ENCODE measurements at regions not wholly inside any gene's neighbourhood (a gene's known extent, or its start where the extent isn't known, plus 50 kb on each side); places are given as distances from the start of the nearest gene placed in this dataset.

DNA sequence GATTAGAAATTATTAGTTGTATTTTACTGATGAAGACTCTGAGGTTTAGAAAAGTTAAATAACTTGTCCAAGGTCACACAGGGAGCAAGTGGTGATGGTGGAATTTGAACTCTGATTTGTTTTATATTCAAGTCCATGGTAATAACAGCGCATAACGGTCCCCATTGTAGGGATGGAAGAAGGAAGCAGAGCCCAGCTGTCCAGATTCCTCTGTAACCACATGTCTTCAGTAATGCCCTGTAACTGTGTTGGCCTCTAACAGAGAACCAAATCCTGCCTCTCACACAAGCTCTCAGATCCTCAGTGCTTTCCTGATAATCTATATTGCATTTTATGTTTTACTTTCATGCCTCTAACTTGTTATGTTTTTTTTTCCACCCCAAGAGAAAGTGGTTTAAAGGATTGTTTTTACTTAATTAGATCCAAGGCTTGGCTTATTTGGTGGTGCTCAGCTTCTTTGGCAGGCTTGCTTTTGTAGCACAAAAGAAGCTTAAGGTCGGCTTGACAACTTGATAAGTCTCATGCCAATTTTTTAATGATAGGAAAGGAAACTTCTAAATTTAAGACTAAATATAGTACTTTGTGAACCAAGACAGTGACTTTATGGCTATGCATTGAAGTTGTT lies 105.1 kb upstream of the SEL1L start:
- no peaks in the 10 kb centered on the region for H3K27me3 ChIP-seq
- H3K9me3 ChIP-seq (replicated peaks in 1 of 3), result no peaks in the 10 kb centered on the region
- H3K27ac ChIP-seq, result no peak overlapping the region
- intact Hi-C loops (cut with DNase I), result no loop called here
- WGBS, 4 donors, result 54 to 73% (median 62%) methylated on average over 3 of the region's 3 CpGs
- TF ChIP-seq POLR2A (IDR thresholded peaks at IDR 0.05), result no peak
- TF ChIP-seq, protein P1, sequence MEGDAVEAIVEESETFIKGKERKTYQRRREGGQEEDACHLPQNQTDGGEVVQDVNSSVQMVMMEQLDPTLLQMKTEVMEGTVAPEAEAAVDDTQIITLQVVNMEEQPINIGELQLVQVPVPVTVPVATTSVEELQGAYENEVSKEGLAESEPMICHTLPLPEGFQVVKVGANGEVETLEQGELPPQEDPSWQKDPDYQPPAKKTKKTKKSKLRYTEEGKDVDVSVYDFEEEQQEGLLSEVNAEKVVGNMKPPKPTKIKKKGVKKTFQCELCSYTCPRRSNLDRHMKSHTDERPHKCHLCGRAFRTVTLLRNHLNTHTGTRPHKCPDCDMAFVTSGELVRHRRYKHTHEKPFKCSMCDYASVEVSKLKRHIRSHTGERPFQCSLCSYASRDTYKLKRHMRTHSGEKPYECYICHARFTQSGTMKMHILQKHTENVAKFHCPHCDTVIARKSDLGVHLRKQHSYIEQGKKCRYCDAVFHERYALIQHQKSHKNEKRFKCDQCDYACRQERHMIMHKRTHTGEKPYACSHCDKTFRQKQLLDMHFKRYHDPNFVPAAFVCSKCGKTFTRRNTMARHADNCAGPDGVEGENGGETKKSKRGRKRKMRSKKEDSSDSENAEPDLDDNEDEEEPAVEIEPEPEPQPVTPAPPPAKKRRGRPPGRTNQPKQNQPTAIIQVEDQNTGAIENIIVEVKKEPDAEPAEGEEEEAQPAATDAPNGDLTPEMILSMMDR (IDR thresholded peaks at IDR 0.05), result no peak
- DNase-seq, result no peak
- H3K4me1 ChIP-seq (replicated peaks in 1 of 2), result no peaks in the 10 kb centered on the region
- no peaks in the 10 kb centered on the region for H3K36me3 ChIP-seq (replicated peaks in 1 of 2)
- H3K4me3 ChIP-seq, result no peak overlapping the region

DNA sequence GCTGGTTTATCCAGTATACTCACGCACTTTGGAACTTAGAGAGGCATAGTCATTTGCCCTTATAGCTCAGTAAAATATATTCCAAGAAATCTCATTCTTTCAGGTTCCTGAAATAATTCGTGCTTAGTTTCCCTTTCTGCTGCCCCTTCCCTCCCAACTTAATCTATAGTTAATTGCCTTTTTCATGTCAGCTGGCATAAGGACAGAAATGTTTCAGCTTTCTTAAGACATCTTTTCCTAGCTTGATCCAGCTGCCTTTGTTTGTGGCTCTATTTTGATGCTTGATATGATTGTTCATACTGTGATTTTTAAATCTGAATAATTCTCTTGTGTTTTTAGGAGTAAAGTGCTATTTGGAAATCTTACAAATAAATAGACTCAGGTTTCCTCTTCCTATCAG lies 120.0 kb upstream of the SEL1L start:
- peaks cover 0 to 4% of the 10 kb centered on the region in 2 donors for H3K4me1 ChIP-seq (replicated peaks in 1 of 2)
- no peak overlapping the region for H3K27ac ChIP-seq
- H3K27me3 ChIP-seq, result no peaks in the 10 kb centered on the region
- TF ChIP-seq POLR2A (IDR thresholded peaks at IDR 0.05), result no peak
- TF ChIP-seq, protein P1 (IDR thresholded peaks at IDR 0.05), result no peak
- H3K36me3 ChIP-seq (replicated peaks in 1 of 2), result no peaks in the 10 kb centered on the region
- H3K4me3 ChIP-seq, result no peak overlapping the region
- no peak for DNase-seq
- intact Hi-C loops (cut with DNase I), result no loop called here
- WGBS, 4 donors, result 77 to 85% (median 81%) methylated on average over 2 of the region's 2 CpGs
- no peaks in the 10 kb centered on the region for H3K9me3 ChIP-seq (replicated peaks in 1 of 3)

DNA sequence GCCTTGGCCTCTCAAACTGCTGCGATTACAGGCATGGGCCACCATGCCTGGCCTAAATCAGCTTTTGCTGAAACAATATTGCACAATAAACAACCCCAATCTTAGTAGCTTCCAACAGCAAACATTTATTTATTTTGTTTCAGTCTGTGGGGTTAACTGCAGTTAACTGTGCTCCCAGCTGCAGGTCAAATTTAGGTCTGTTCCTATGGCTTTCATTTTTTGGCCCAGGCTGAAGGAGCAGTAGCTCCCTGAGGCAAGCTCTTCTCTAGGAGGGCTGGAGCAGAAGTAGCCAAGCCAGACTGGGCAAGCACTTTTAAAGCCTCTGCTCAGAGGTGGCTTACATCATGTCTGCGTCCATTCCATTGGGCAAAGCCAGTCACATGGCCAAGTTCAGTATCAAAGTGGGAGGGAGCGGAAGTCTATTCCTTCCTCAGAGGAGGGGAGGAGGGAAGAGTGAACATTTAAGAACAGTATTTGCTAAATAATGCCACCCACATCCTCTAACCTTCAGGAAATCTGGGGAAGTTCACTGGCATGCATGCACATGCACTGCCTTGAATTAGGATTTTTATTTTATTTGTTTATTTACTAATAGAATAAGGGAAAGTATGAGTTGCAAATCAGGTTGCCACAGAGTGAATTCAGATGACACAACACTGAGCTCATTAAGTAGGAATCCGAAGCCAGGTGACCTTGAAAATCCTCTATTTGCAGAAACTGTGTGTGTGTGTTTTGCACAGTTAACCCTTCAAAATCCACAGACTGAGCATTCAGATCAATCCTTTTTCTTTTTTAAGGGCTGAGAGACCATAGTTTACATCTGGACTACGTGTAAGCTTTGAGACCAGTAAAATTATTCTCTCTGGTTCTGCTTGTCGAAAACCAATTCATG lies 122.0 kb upstream of the SEL1L start:
- DNase-seq, result peak in 5 of 7 donors; percentile 21 to 49 (median 26)
- WGBS, 4 donors, result 72 to 79% (median 73%) methylated on average over 6 of the region's 6 CpGs
- intact Hi-C loops (cut with DNase I), result no loop called here

DNA sequence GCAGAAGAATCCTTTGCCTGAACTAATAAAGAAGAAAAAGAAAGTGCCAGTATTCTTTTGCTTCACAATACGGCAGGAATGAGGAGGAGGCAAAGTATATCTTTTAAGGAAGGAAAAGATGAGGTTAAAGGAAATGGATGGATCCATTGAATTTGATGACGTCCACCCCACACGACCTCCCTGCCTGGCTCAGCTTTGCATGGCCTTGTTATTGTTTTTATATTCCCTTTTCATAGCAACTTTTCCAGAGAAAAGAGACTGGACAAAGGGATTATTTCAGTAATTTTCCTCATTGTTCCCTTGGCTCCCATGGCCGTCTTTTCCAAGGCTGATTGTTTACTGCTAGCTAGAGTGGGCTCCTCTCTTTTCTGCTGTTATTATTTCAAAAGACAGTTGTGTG lies 123.2 kb upstream of the SEL1L start:
- intact Hi-C loops (cut with DNase I), result no loop called here
- Histone ChIP-seq H3K9me3 (replicated peaks in 1 of 3) (no peaks in the 10 kb centered on the region), H3K4me1 (replicated peaks in 1 of 2) (peaks cover 0 to 4% of the 10 kb centered on the region in 2 donors), H3K4me3 (no peak overlapping the region), H3K36me3 (replicated peaks in 1 of 2) (no peaks in the 10 kb centered on the region), H3K27ac (no peak overlapping the region), H3K27me3 (no peaks in the 10 kb centered on the region)
- 21 to 30% (median 29%) methylated on average over 4 of the region's 4 CpGs for WGBS, 4 donors
- TF ChIP-seq POLR2A (IDR thresholded peaks at IDR 0.05), result no peak
- TF ChIP-seq, protein P1 (IDR thresholded peaks at IDR 0.05), result no peak
- no peak for DNase-seq

More for the DNA sequence above, 122.0 kb upstream of the SEL1L start:
- H3K4me1 ChIP-seq (replicated peaks in 1 of 2), result peaks cover 0 to 4% of the 10 kb centered on the region in 2 donors
- H3K9me3 ChIP-seq (replicated peaks in 1 of 3), result no peaks in the 10 kb centered on the region
- no peak overlapping the region for H3K4me3 ChIP-seq
- TF ChIP-seq, protein P1 (IDR thresholded peaks at IDR 0.05), result no peak
- no peak for TF ChIP-seq POLR2A (IDR thresholded peaks at IDR 0.05)
- H3K27ac ChIP-seq, result no peak overlapping the region
- no peaks in the 10 kb centered on the region for H3K27me3 ChIP-seq
- no peaks in the 10 kb centered on the region for H3K36me3 ChIP-seq (replicated peaks in 1 of 2)
